DND-41 (cell line): ENCODE measurements at regions not wholly inside any gene's neighbourhood (a gene's known extent, or its start where the extent isn't known, plus 50 kb on each side); places are given as distances from the start of the nearest gene placed in this dataset.

ENCODE experiments used
- ATAC-seq: fragments of 200-7000 bp; cut with Tn5 transposase; 3 replicates; pipeline ENCODE4 v1.9.1; 2021; ENCODE audit warnings: low read depth; ENCODE audit not compliant: insufficient read depth
- DNase-seq: peaks from one replicate; pipeline ENCODE4 v3.0.0-alpha.2; 2020
- H2AFZ ChIP-seq: 2 replicates; pipeline ENCODE4 v1.6.0; 2012; ENCODE audit warnings: low read depth, low read length
- H3K27ac ChIP-seq: 2 replicates; pipeline ENCODE4 v1.5.1; 2012; ENCODE audit warnings: low read length, inconsistent platforms
- H3K27me3 ChIP-seq: fragments of 200-600 bp; sonication (generic); 2 replicates; pipeline ENCODE4 v1.6.0; 2012; ENCODE audit warnings: low read length, mild to moderate bottlenecking, inconsistent platforms; ENCODE audit not compliant: insufficient read depth, poor library complexity
- H3K36me3 ChIP-seq: 2 replicates; pipeline ENCODE4 v1.5.1; 2012; ENCODE audit warnings: low read length, inconsistent platforms; ENCODE audit not compliant: insufficient read depth
- H3K4me1 ChIP-seq: 2 replicates; pipeline ENCODE4 v1.5.1; 2012; ENCODE audit warnings: mild to moderate bottlenecking, low read length; ENCODE audit not compliant: insufficient read depth
- H3K4me2 ChIP-seq: 2 replicates; pipeline ENCODE4 v1.6.0; 2012; ENCODE audit warnings: mild to moderate bottlenecking, moderate library complexity, low read length, inconsistent platforms; ENCODE audit not compliant: insufficient read depth
- H3K4me3 ChIP-seq, 2 experiments: fragments of 200-600 bp in 1 of 2; shearing (Covaris generic) in 1 of 2; 2 replicates each; pipeline ENCODE4 v1.5.1; 2012 to 2016; ENCODE audit warnings: inconsistent platforms in 2 of 2, low read length in 2 of 2, mild to moderate bottlenecking in 2 of 2, low read depth in 1 of 2, moderate library complexity in 1 of 2
- H3K79me2 ChIP-seq: 2 replicates; pipeline ENCODE4 v1.6.0; 2012; ENCODE audit warnings: low read length, inconsistent platforms; ENCODE audit not compliant: insufficient read depth
- H3K9ac ChIP-seq: 2 replicates; pipeline ENCODE4 v1.6.0; 2012; ENCODE audit warnings: low read depth, mild to moderate bottlenecking, inconsistent platforms, low read length, moderate library complexity
- H3K9me3 ChIP-seq: 2 replicates; pipeline ENCODE4 v1.5.1; 2012; ENCODE audit warnings: low read length, moderate library complexity, mild to moderate bottlenecking, inconsistent platforms; ENCODE audit not compliant: insufficient read depth, severe bottlenecking
- H4K20me1 ChIP-seq: 2 replicates; pipeline ENCODE4 v1.6.0; 2012; ENCODE audit warnings: low read length; ENCODE audit not compliant: insufficient read depth
- CTCF ChIP-seq: IDR thresholded peaks from 2 replicates; pipeline ENCODE4 v1.5.1; 2012; ENCODE audit warnings: borderline replicate concordance, low read length, moderate library complexity, mild to moderate bottlenecking; ENCODE audit not compliant: poor library complexity, severe bottlenecking; ENCODE audit errors: extremely low read depth
- EZH2 ChIP-seq: IDR thresholded peaks from 3 replicates; pipeline ENCODE4 v1.6.1; 2012; ENCODE audit warnings: borderline replicate concordance, low read depth, mild to moderate bottlenecking, moderate library complexity, low read length, inconsistent platforms; ENCODE audit not compliant: severe bottlenecking

GRCh38 chr3:59135096-59135495 is 85.3 kb upstream of the CFAP20DC start:
- Histone ChIP-seq H3K4me1 (no peaks in the 10 kb centered on the region), H3K9ac (no peak overlapping the region), H3K36me3 (no peaks in the 10 kb centered on the region), H3K9me3 (no peaks in the 10 kb centered on the region), H2AFZ (no peak overlapping the region), H3K79me2 (no peaks in the 10 kb centered on the region), H3K27me3 (no peaks in the 10 kb centered on the region), H3K4me2 (no peak overlapping the region), H3K27ac (no peak overlapping the region), H4K20me1 (no peaks in the 10 kb centered on the region), H3K4me3 (no peak overlapping the region)
- no peak for ATAC-seq
- TF ChIP-seq CTCF = no peak
- TF ChIP-seq EZH2 = no peak
- no peak for DNase-seq

- Histone ChIP-seq H3K9ac (no peak overlapping the region), H3K79me2 (no peaks in the 10 kb centered on the region), H3K4me3 (no peak overlapping the region), H3K27me3 (no peaks in the 10 kb centered on the region), H3K36me3 (no peaks in the 10 kb centered on the region), H3K4me1 (no peaks in the 10 kb centered on the region), H3K27ac (no peak overlapping the region), H3K9me3 (no peaks in the 10 kb centered on the region), H3K4me2 (no peak overlapping the region), H2AFZ (no peak overlapping the region), H4K20me1 (no peaks in the 10 kb centered on the region)
- DNase-seq = no peak
- ATAC-seq = no peak
- TF ChIP-seq EZH2 = no peak
- TF ChIP-seq CTCF = no peak
Measured at GRCh38 chr3:59133311-59133710, 83.5 kb upstream of the CFAP20DC start.

GRCh38 chr3:59131016-59131766 is 81.4 kb upstream of the CFAP20DC start:
- Histone ChIP-seq H3K9ac (no peak overlapping the region), H2AFZ (no peak overlapping the region), H3K79me2 (no peaks in the 10 kb centered on the region), H3K4me3 (no peak overlapping the region), H3K27ac (no peak overlapping the region), H3K27me3 (no peaks in the 10 kb centered on the region), H3K36me3 (no peaks in the 10 kb centered on the region), H3K4me2 (no peak overlapping the region), H3K4me1 (no peaks in the 10 kb centered on the region), H4K20me1 (no peaks in the 10 kb centered on the region), H3K9me3 (no peaks in the 10 kb centered on the region)
- ATAC-seq = no peak
- TF ChIP-seq CTCF (no peak), EZH2 (no peak)
- no peak for DNase-seq
